SU-DHL-6 (cell line): ENCODE measurements at regions not wholly inside any gene's neighbourhood (a gene's known extent, or its start where the extent isn't known, plus 50 kb on each side); places are given as distances from the start of the nearest gene placed in this dataset.

Experiments used
- H2AFZ ChIP-seq: fragments of 200-600 bp; sonication (generic); 2 replicates; pipeline ENCODE4 v1.6.1; 2014; ENCODE audit warnings: low read depth, mild to moderate bottlenecking, moderate library complexity, mixed read lengths, antibody characterized with exemption, low read length; ENCODE audit not compliant: severe bottlenecking
- H3F3A ChIP-seq: fragments of 200-600 bp; shearing (Covaris generic); 2 replicates; pipeline ENCODE4 v1.6.0; 2016; ENCODE audit warnings: antibody characterized with exemption, mild to moderate bottlenecking; ENCODE audit not compliant: insufficient read depth
- H3K27ac ChIP-seq: fragments of 200-600 bp; sonication (generic); 2 replicates; pipeline ENCODE4 v1.5.1; 2016; ENCODE audit warnings: low read depth, mild to moderate bottlenecking, low read length, moderate library complexity, mixed read lengths
- H3K27me3 ChIP-seq: fragments of 200-600 bp; sonication (generic), shearing (Covaris generic); 2 replicates; pipeline ENCODE4 v1.6.0; 2014; ENCODE audit warnings: mild to moderate bottlenecking, low read length
- H3K36me3 ChIP-seq: fragments of 200-600 bp; sonication (generic); 2 replicates; pipeline ENCODE4 v1.6.1; 2014; ENCODE audit warnings: mild to moderate bottlenecking, low read length, mixed read lengths
- H3K4me2 ChIP-seq: fragments of 300-600, 200-600 bp; shearing (Covaris generic), sonication (generic); 2 replicates; pipeline ENCODE4 v1.6.0; 2014; ENCODE audit warnings: low read length, low read depth, mild to moderate bottlenecking; ENCODE audit not compliant: poor library complexity, severe bottlenecking
- H3K4me3 ChIP-seq: fragments of 200-600 bp; sonication (generic); 2 replicates; pipeline ENCODE4 v1.5.1; 2014; ENCODE audit warnings: antibody characterized with exemption, low read length, mild to moderate bottlenecking, mixed read lengths; ENCODE audit not compliant: insufficient read depth, poor library complexity, severe bottlenecking
- H3K79me2 ChIP-seq: fragments of 200-600 bp; sonication (generic); 2 replicates; pipeline ENCODE4 v1.6.1; 2014; ENCODE audit warnings: mild to moderate bottlenecking, low read length, moderate library complexity; ENCODE audit not compliant: insufficient read depth
- H3K9ac ChIP-seq: fragments of 200-600 bp; sonication (generic); 2 replicates; pipeline ENCODE4 v1.7.0; 2014; ENCODE audit warnings: mild to moderate bottlenecking, low read length
- H3K9me2 ChIP-seq: fragments of 200-600 bp; sonication (generic); replicated peaks from 2 replicates; pipeline ENCODE4 v1.6.1; 2014; ENCODE audit warnings: low read length; ENCODE audit not compliant: insufficient read depth
- H3K9me3 ChIP-seq: fragments of 200-600 bp; sonication (generic); 2 replicates; pipeline ENCODE4 v1.6.1; 2014; ENCODE audit warnings: low read length, mixed read lengths; ENCODE audit not compliant: insufficient read depth
- H4K20me1 ChIP-seq: fragments of 200-600 bp; sonication (generic); 2 replicates; pipeline ENCODE4 v1.6.1; 2014; ENCODE audit warnings: low read depth, mild to moderate bottlenecking, antibody characterized with exemption, low read length, moderate library complexity, mixed read lengths
- CTCF ChIP-seq: fragments of 200-600 bp; sonication (generic); IDR thresholded peaks from one replicate; pipeline ENCODE4 v1.5.1; 2017; ENCODE audit warnings: antibody characterized with exemption, mild to moderate bottlenecking, low read length, moderate library complexity; ENCODE audit not compliant: insufficient read depth, poor library complexity, severe bottlenecking
- EZH2phosphoT487 ChIP-seq: fragments of 200-600 bp; sonication (generic), shearing (Covaris generic); conservative IDR thresholded peaks from 2 replicates; pipeline ENCODE4 v1.6.1; 2018; ENCODE audit warnings: mild to moderate bottlenecking, antibody characterized with exemption, low read length, moderate library complexity, mixed read lengths

- Histone ChIP-seq H3K27ac (no peak overlapping the region), H3K79me2 (no peaks in the 10 kb centered on the region), H3K4me3 (no peak overlapping the region), H3K27me3 (no peaks in the 10 kb centered on the region), H2AFZ (no peak overlapping the region), H3K9me3 (no peaks in the 10 kb centered on the region), H3K9me2 (no peaks in the 10 kb centered on the region), H3F3A (no peaks in the 10 kb centered on the region), H3K4me2 (no peak overlapping the region), H3K36me3 (no peaks in the 10 kb centered on the region), H3K9ac (no peak overlapping the region), H4K20me1 (no peaks in the 10 kb centered on the region)
- no peak for TF ChIP-seq EZH2phosphoT487
- TF ChIP-seq CTCF: no peak
Measured at GRCh38 chr15:93238641-93239040, 149.6 kb upstream of the RGMA start.

DNA sequence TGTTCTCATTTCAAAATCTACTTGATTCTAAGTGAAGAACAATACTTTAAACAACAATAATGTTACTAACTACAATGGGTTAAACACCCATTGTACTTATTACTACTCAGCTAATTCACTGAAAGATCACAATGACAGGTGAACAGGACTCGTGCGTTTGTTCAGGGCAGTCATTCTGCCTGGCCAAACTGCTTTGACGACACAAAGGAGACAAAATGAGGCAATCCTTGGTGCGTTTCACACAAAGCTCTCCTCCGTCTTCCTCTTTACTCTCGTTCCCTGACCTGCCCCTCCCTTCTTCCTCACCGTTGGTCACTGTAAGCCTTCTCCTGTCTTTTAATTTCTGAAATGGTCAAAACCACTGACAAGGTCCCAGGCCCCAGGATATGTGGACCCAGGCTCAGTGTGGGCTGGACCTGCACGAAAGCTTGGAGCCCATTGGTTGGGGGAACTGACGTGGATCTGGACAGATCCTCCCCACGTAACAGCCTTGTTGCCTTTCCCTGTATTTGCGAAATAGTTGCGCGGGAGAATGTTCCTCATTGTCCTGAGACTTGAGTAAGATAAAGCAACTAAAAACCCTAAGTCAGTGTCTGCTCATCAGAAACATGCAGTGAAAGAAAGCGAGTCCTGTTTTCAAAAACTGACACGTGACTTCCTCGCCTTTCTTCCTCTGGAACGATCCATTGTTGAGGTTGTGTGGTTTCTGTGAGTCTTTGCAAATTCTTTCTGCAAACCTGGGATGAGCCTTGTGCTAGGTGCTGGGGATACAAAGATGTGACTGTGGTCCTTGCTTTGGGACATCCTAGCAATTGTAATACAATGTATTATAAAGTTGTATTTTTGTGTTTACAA, 147.1 kb upstream of the RGMA start:
- H3K4me2 ChIP-seq: no peak overlapping the region
- no peaks in the 10 kb centered on the region for H3K27me3 ChIP-seq
- H3K4me3 ChIP-seq: no peak overlapping the region

DNA sequence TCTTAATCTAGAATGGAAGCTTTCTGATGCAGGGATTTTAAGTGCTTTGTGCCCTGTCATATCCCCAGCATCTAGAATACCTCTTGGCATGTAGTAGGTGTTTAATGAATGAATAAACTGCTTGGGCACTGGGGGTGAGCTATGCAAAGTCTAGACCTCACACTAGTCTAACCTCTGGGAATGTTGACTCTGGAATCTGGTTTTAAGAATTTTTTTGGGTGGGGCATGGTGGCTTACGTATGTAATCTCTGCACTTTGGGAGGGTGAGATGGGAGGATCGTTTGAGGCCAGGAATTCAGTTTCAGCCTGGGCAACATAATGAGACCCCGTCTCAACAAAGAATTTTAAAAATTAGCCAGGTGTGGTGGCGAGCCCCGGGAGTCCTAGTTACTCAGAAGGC, 146.3 kb upstream of the RGMA start:
- TF ChIP-seq CTCF: no peak
- no peak for TF ChIP-seq EZH2phosphoT487
- Histone ChIP-seq H3K4me3 (no peak overlapping the region), H2AFZ (no peak overlapping the region), H3K27ac (no peak overlapping the region), H3F3A (no peaks in the 10 kb centered on the region), H3K36me3 (no peaks in the 10 kb centered on the region), H3K9ac (no peak overlapping the region), H3K79me2 (no peaks in the 10 kb centered on the region), H3K4me2 (no peak overlapping the region), H3K27me3 (no peaks in the 10 kb centered on the region), H3K9me2 (no peaks in the 10 kb centered on the region), H4K20me1 (no peaks in the 10 kb centered on the region), H3K9me3 (no peaks in the 10 kb centered on the region)

More for the DNA sequence above, 147.1 kb upstream of the RGMA start:
- no peak overlapping the region for H3K9ac ChIP-seq
- H4K20me1 ChIP-seq: no peaks in the 10 kb centered on the region
- no peak overlapping the region for H3K27ac ChIP-seq
- no peaks in the 10 kb centered on the region for H3K36me3 ChIP-seq
- H3K79me2 ChIP-seq: no peaks in the 10 kb centered on the region
- H3K9me2 ChIP-seq: no peaks in the 10 kb centered on the region
- TF ChIP-seq EZH2phosphoT487 (no peak), CTCF (no peak)
- no peak overlapping the region for H2AFZ ChIP-seq
- H3F3A ChIP-seq: no peaks in the 10 kb centered on the region
- no peaks in the 10 kb centered on the region for H3K9me3 ChIP-seq
